Fibroblast of skin of right quadriceps (primary cell): ENCODE measurements at regions not wholly inside any gene's neighbourhood (a gene's known extent, or its start where the extent isn't known, plus 50 kb on each side); places are given as distances from the start of the nearest gene placed in this dataset.

Experiments
- DNase-seq: peaks from one replicate; pipeline ENCODE4 v3.0.0-alpha.2; 2013

DNA sequence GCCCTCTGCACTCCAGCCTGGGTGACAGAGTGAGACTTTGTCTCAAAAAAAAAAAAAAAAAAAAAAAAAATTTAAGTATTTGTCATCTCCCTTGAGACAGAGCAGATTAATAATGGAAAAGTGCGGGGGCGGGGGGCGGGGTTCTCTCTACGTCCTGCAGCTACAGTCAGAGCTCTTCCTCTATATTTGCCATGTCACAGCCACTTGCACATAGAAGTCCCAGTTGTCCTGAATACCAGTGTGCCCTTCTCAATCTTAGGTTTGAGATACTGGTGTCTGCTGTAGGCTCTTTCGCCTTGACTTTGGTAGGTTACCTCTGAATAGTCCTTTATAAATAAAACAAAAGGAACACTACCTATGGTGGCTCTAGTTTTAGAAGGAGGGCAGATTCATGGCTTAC is 237.8 kb upstream of the PGRMC2 start:
- peak; percentile 56 for DNase-seq

DNA sequence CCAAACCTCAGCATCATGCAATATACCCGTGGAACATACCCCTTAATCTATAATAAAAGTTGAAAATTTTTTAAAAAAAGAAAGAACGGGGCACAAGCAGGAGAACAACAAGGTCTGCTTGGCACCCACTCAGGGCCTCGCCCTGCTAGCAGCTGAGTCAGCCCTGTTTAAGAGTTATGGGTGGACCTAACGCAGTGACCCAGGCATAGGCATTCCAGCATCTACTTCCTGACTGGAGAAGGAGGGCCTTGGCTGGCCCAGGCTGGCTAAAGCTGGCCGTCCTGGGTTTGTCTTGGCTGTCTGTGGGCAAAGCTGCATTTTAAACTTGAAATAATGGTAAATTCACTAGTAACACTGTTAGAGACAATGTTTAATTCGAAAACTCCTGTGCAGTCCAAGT is 236.7 kb upstream of the PGRMC2 start:
- DNase-seq, result peak; percentile 59

DNA sequence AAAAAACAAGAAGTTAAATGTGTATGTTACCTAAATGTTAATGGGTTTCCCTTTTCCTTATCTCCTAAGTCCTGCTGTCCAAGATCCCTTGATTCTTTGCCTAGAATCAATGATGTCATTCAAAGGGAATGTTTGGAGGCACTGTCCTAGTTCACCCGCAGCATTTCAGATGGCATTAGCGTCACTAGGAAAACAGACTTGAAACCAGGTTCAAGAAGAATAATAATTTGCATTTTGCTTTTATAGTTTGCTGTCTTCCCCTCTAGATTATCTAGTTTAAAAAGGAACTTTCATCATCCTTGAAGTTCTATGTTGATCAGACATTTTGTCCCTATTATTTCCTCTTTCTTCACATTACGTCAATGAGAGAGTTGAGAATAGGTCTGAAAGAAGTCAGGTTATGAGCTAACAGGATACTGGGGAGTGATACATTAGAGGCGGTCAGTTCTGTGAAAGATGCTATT is 234.1 kb upstream of the PGRMC2 start:
- peak; percentile 36 for DNase-seq

DNA sequence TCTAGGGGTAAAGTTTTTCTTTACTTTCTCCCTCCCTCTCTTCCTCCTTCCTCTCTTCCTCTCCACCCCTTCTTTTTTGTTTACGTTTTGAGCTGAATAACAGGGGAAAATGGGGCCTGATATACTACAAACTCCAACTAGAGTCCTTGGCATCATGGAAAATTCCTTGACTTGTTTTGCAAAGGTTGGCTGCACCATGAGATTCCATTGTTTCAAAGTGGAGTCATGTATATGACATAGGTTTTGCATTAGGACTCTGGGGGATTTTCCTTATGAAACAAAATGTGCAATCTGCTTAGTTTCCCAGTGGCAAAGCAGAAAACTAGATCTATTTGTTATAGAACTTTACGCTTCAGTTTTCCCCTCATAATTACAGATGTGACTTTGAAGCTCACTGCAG is 233.5 kb upstream of the PGRMC2 start:
- DNase-seq, result peak; percentile 47

DNA sequence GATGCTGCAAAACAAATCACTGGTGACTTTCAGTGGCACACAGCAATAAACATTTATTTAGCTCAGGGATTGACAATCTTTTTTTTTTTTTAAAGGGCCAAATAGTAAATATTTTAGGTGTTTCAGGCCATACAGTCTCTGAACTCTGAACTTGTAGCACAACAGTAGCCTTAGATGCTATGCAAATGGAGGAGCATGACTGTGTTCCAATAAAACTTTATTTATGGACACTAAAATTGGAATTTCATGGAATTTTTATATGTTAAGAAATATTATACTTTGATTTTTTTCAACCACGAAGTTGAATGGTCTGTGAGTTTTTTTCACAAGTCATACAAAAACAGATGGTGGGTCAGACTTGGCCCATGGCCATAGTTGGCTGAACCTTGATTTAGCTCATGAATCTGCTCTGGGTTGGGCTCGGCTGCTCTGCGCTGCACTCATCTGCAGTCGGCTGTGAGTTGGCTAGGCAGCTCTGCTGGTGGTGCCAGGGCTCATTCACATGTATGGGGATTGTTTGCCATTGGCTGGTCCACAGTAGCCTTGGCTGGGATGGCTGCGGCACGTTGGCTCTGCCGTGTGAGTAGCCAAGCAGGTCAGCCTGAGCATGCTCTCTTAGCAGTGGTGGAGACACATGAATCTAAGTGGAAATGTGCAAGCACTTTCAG is 231.7 kb upstream of the PGRMC2 start:
- peak; percentile 55 for DNase-seq

DNA sequence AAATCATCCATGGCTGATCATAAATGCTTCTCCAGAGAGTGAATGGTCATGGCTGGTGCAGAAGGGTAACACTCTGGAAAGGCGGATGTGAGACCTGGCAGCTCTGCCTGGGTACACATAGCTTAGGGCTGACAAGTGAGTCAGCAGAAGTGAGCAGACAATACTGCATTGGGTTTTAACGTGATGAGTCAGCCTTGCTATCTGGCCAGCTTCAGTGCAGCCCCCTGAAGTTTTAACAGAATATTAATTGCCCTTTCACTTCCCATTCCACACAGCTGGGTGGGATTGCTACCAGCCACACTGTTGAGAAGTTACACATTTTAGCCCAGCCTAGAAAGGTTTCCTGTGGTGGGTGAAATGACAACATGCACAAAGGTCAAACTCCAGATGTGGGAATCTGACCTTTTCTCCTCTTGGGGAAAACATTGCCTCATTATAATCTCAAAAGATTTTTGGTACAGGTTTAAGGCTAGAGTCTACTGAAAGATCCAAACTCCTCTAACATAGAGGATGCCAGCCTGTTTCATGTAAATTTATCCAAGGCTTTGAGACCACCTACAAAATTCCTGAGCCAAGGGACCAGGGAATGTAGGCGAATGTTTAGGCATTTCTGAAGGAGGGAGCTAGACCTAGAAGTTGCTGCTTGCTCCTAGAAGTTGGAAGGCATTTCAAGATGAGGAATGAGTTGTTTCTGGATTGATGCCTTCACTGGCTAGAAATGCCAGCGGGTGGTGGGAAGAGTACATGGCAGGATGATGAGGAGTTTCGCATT is 230.3 kb upstream of the PGRMC2 start:
- DNase-seq, result peak; percentile 97

DNA sequence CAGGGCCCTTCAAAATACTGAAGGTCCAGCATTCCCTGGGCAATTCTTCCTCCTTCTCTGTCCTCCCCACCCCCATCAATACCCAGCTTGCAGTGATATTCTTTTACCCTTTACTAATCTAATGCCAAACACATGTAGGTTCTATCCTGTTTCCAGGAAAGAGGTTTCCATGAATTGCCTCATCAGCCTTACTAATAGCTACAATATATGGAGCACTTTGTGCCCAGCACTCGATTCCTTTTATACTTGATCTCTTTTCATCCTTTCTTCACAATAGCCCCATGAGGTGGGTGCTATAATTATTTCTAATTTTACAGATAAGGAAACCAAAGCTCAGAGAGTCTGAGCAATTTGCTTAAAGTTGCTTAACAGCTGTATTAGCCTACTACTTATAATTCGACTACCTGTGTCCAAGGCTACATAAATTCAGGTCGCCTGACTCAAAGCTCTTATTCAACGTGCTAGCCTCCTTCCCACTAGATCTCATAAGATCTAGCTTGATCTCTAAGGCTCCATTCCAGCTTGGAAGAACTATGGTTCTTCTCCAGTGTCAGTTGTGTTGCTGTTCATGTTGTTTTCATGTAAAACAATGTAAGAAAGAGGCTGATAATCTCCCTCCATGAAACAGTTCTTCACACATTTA is 229.6 kb upstream of the PGRMC2 start:
- DNase-seq, result peak; percentile 85

DNA sequence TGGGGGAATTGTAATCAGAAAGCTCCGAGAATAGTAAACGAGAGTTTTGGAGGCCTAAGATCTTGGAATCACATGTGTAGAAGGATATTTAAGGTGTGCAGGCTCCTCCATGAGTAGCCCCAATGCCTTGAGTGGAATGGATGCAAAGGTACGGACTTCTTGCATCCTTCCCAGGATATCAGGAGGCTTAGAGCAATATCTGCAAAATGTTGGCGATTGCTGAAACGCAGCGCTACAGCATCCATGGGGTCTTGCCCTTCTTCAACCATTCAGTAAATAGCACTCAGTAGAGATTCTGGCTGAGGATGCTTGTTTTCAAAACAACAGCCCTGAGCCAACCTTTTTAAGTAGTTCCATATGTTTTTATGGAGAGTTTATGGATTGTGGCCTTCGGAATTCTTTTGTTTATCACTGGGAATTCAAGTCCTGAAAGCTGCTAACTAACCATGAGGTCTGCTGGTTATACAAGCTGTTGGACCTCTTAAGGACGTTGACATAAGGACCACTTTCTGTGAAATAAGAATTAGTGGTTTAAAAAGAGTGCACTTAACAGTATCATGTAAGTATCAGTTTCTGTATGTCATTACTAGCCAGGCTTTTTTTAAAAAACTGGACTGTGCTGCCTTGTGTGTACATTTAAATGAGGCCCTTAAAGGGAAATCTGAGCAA is 228.8 kb upstream of the PGRMC2 start:
- DNase-seq, result peak; percentile 89

DNA sequence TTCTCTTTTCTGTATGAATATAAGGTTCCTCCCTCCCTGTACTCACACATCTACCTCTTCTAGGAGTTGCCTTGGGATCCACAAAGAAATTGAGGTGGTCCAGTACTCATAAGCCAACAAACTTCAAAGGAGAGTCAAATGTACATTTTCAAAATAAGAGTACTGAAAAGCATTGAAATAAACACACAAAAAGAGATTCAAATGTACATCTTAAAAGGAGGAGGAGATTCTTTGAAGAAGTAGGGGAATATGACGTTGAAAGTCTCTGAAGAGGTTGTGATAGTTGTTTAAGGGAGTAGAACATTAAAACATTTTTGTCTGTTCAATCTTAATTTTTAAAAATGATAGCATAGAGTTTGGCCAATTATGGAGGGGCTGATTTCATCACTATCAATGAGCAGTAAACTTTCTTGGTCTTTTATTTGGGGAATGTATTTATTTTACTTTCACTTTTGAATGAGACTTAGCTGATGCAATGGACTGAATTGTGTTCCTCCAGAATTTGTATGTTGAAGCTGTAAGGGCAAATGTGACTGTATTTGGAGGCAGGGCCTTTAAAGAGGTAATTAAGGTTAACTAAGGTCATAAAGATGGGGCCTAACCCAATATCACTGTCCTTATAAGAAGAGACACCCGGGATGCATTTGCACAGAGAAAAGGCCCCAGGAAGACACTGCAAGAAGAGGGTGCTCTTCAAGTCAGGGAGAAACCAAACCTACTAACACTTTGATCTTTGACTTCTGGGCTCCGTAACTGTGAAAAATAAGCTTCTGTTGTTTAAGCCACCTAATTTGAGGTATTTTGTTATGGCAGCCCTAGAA is 226.3 kb upstream of the PGRMC2 start:
- peak; percentile 49 for DNase-seq

DNA sequence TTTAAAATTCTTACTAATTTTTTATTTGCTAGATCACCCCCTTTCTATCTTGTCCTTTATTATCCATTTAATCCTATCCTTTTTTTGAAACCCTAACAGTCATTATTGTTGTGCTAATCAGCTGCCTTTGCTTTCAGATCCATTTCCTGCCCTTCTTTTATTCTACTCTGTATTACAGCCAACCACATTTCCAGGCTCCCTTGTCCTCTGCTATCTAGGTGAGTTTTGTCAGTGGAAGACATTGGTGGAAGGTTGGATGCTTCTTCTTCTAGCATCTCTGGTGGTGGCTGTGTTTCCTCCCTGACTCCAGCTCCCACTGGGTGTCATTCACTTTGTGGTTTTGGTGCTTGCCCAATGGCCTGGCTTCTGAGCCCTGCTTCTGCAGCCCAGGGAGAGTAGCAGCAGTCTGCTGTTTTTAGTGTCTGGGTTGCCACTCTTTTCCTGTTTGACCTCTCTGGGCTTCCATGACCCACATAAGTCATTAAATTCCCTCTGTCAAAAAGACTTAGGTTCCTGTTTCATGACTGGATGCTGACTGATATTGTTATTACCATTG is 225.2 kb upstream of the PGRMC2 start:
- no peak for DNase-seq

DNA sequence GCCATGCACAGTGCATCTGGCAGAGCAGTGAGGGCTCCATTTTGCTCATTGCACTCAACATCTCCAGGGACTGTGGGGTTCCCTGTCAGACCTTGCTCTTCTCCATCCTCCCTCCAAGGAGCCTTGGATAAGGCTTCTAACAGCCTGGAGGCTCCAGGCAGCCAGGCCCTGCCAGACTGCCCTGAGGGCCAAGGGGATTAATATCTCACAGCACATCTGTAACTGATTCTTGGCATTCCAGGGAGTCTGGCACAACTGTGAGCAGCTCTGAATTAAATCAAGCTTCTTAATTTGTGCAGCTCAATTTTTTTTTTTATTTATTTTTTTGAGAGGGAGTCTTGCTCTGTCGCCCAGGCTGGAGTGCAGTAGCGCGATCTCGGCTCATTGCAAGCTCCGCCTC is 224.5 kb upstream of the PGRMC2 start:
- peak; percentile 54 for DNase-seq

DNA sequence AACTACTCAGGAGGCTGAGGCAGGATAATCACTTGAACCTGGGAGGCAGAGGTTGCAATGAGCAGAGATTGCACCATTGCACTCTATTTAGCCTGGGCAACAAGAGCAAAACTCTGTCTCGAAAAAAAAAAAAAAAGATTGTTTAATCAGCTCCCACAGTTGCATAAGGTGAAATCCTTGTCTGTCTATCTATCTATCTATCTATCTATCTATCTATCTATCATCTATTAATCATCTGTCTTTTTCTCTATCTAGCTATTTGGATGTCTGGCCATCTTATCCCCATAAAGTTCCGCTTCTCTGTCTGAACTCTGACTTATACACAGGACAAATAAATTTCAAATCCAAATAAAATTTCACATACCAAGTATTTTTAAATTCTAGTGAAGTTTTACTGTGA is 223.2 kb upstream of the PGRMC2 start:
- no peak for DNase-seq

DNA sequence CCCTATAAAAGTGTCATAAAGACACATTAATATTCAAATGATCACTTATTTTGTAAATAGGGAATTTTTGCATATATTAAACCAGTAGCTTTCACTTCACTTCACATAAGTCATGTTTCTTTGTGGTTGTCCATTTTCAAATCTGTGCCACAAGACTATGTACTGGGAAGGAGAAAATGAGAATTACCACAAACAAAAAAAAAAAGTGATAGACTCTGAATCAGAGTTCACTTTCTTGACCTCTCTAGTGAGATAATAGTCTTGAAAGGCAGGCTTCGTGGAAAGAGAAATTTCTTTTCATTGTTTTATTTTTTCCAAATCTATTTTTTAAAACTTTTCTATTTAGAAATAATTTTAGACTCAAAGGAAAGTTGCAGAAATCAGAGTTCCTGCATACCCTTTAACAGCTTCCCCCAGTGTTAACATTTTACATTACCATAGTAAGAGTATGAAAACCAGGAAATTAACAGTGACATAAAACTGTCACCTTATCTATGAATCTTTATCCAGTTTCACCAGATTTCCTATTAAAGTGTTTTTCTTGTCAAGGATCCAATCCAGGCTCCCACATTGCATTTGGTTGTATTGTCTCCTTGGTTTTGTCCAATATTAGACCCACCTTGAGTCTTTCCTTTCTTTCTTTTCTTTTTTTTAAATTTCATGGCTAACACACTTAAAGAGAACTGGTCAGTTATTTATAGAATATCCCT is 215.4 kb upstream of the PGRMC2 start:
- no peak for DNase-seq

DNA sequence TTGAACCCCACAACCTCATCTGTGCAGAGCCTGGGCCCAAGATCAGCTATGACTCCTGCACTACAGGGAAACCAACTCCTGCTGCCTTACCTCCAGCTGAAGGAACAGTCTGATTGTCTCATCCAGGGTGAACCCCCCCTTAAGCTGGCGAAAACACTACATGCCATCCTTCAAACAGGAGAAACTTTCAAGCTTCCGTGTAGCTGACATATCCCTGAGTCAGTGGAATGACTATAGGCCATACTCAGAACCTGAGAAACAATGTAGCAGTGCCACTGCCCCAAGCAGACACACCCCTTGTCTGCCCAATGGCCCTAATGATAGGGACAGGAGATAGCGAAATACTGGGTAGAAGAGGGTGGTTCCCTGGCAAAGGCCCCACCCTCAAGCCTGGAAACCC is 213.6 kb upstream of the PGRMC2 start:
- DNase-seq, result no peak

DNA sequence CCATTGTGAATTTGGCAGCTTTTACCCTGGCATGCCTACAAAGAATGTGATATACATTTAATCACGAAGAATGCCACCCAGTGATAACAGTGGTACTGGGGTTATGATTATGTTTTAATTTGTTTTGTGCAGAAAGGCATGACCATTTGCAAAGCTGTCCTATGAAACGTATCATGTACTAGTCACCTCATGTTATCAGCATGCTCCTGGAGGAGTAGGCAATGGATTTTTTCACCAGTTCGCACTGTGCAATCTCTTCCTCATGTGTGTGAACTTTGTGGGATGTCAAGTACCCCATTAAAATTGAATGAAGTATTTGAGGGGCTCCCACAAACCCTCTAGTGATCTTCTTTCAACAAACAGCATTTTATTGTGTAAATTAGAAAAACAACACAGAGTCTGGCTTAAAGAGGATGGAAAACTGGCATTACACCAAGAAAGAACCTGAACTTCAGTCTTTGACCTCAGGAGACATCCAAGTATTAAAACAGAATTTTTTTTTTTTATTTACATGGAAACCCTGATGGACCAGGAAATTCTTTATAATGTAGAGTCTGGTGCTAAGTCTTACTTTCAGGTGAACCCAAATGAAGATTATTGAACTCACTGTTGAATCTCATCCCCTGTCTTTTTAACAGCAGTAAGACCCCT is 200.6 kb upstream of the PGRMC2 start:
- no peak for DNase-seq

DNA sequence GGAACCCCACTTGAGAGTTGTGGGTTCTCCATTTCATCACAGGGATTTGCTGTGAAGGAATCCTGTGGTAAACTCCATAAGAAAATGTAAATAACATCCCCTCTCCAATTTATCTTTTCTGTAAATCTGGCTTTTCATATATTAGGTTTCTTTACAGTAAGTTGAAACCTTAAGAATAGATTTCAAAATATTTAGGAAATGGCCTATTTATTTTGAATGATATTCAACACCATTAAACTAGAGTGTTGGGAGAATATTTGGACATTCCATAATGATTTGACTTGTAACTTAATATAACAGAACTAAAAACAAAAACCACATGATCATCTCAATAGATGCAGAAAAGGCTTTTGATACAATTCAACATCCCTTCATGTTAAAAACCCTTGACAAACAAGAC is 197.3 kb upstream of the PGRMC2 start:
- no peak for DNase-seq

DNA sequence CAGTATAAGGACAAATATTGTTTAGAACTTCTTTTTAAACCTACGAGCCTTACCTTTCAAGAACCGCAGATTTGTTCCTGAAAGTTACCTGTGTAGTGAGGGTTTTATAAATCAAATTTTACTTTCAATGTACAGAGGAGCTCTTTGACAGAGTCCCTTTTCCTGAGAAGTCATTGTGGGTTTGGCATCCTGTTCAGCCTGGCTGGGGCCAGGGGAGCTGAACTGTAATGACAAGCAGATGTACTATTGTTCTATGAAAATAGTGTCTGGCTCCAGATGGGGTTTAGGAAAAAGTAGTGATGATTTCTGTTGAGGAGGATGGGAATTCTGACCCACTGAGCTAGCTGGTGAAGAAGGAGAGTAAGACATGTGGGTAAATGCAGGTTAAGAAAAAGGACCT is 196.2 kb upstream of the PGRMC2 start:
- peak; percentile 75 for DNase-seq

DNA sequence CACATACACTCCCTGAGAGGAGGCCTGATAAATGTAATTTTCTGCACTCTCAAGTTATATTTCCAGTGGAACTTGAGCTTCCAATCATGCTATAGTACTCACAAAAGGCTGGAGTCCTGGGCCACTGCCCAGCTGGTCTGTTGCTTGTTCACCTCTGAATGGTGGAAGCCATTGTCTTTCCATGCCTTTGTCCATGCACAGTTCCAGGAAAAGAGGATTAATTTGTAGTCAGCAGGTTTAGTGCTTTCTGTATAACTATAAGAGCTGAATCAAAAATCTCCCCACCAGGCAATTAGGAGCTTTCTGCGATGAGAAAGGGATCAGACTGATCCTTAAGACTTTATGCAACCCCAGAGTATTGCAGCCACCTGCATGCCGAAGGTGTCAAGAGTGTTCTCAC is 195.4 kb upstream of the PGRMC2 start:
- no peak for DNase-seq

DNA sequence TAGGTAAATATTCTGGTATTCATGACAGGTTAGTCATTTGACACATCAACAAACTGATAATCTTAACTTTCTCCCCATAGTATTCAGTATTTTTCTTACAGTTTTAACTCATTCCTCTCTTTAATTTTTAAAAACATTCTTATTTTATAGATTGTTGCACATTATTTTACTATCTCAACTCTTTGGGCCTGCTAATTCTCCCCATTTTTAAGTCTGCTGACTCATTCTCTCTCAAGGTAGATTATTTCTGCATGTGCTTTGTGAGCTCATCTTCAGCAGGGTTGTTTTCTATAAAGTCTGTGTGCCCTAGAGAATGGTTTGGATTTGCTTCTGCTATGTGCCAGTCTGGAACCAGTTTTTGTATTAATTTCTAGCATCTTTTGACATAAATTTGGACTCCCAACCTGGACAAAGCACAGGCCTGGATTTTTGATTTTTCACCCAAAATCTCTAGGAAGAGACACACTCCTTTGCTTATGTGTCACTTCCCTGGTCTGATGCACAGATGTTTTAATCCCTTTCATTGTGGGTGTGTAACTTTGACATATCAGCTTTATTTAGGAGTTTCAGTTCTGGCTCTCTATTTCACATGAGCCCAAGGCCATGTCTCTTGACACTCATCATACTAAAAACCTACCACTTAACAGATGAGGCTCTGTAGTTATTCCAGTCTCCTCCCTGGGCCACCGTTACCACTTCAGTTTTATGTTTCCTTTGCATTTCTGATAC is 194.3 kb upstream of the PGRMC2 start:
- no peak for DNase-seq

DNA sequence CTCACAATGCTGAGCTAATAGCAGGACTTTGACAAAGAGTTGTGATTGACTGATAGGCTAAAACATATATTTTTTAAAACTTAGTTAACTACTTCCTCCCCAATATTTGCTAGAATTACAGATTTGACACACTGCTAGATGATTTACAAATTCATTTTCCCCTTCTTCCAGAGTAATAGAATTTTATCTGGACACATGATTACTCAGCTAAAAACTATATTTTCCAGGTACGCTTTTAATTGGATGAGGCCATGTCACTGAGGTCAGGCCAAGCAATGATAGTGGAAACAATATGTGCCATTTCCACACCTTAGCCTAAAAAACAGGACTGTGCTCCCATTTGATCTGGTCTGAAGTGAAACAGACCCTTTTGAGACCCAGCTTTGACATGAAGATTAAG is 193.3 kb upstream of the PGRMC2 start:
- DNase-seq, result no peak
